ENCODE measurements at regions not wholly inside any gene's neighbourhood (a gene's known extent, or its start where the extent isn't known, plus 50 kb on each side); places are given as distances from the start of the nearest gene placed in this dataset.
A peak's percentile ranks its signal among the peaks of the same experiment; 100 is the strongest.

DNA sequence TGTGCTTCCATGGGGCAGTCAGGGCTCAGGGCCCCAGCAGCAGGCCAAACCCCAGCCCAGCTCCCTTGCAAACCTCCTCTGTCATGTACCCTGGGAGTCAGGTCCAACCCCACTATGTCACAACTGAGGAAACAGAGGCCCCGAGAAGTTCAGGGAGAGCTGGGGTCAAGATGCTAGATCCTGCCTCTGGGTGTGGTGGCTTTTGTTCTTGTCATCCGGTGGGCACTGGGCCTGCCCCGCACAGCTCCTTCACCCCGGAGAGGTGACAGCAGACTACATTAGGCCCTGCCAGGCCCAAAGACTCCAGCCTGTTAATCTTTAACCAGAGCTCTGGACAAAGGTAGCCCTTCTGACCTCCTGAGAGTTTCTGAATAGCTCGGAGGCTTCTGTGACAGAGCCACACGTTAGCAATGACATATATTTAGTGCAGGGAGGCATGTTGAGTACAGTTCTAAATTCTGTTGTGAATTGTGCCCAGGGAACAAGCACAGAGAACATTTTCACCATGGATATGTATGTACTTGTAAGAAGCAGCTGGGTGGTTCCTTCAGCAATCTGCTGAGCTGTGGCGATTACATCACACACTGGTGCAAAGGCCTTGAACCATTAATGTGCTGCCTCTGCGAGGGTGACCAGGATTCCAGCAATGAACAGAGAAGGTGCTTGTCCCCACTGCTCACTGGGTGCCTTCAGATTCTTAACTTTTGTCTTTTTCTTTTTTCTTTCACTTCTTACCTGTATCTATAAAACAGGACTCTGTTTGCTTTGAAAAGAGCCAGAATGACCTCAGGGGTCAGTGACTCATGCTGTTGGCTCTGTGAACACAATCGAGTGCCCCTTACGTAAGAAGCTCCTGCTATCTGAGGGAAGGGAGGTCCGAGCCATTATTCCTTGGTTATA lies 102.8 kb downstream of the RHOU start (continued):
- TF ChIP-seq SNRNP70 (IDR thresholded peaks at IDR 0.05; ENCODE audit: low read depth, low read length) (no peak), JUN (CRISPR knock-in tag; IDR thresholded peaks at IDR 0.05) (peak; percentile 93), BHLHE40 (IDR thresholded peaks at IDR 0.05; ENCODE audit: low read length) (no peak), ZNF264 (CRISPR knock-in tag; IDR thresholded peaks at IDR 0.05) (no peak; the same call in none of the 2 replicates), ARID2 (CRISPR knock-in tag; IDR thresholded peaks at IDR 0.05; ENCODE audit: borderline replicate concordance) (no peak), ZSCAN31 (CRISPR knock-in tag; IDR thresholded peaks at IDR 0.05; ENCODE audit: low read depth) (0 out of 2 replicates have a peak, but pooled peaks have one; percentile 28), SP140L (CRISPR knock-in tag; IDR thresholded peaks at IDR 0.05; ENCODE audit: borderline replicate concordance) (no peak), POLR2AphosphoS2 (IDR thresholded peaks at IDR 0.05; ENCODE audit: low read depth, low read length) (peak; percentile 59; the same call in 1 of the 2 replicates), REL (CRISPR knock-in tag; conservative IDR thresholded peaks at IDR 0.05) (no peak), ZNF121 (CRISPR knock-in tag; IDR thresholded peaks at IDR 0.05) (peak; percentile 7; the same call in 1 of the 2 replicates), SMARCC2 (IDR thresholded peaks at IDR 0.05) (no peak), HOXA5 (CRISPR knock-in tag; IDR thresholded peaks at IDR 0.05) (peak; percentile 65; the same call in 1 of the 2 replicates), KDM1A (CRISPR knock-in tag; IDR thresholded peaks at IDR 0.05) (no peak), TBL1XR1 (IDR thresholded peaks at IDR 0.05; ENCODE audit: borderline replicate concordance, low read length, partially characterized antibody) (peak; percentile 31), MYC (CRISPR knock-in tag; IDR thresholded peaks at IDR 0.05; ENCODE audit: borderline replicate concordance) (peak; percentile 52; the same call in 1 of the 2 replicates), ZNF383 (CRISPR knock-in tag; IDR thresholded peaks at IDR 0.05; ENCODE audit: borderline replicate concordance) (no peak), ONECUT2 (CRISPR knock-in tag; IDR thresholded peaks at IDR 0.05) (0 out of 2 replicates have a peak, but pooled peaks have one; percentile 31), STAT5B (CRISPR knock-in tag; IDR thresholded peaks at IDR 0.05) (no peak), ZSCAN21 (CRISPR knock-in tag; IDR thresholded peaks at IDR 0.05; ENCODE audit: borderline replicate concordance) (no peak), GZF1 (CRISPR knock-in tag; IDR thresholded peaks at IDR 0.05) (peak; percentile 19; the same call in 1 of the 2 replicates), ZFY (CRISPR knock-in tag; IDR thresholded peaks at IDR 0.05) (peak; percentile 93), SIX4 (CRISPR knock-in tag; IDR thresholded peaks at IDR 0.05) (no peak), ZBTB8A (CRISPR knock-in tag; IDR thresholded peaks at IDR 0.05; ENCODE audit: borderline replicate concordance, low read depth) (no peak)
- TF ChIP-seq, protein P1, sequence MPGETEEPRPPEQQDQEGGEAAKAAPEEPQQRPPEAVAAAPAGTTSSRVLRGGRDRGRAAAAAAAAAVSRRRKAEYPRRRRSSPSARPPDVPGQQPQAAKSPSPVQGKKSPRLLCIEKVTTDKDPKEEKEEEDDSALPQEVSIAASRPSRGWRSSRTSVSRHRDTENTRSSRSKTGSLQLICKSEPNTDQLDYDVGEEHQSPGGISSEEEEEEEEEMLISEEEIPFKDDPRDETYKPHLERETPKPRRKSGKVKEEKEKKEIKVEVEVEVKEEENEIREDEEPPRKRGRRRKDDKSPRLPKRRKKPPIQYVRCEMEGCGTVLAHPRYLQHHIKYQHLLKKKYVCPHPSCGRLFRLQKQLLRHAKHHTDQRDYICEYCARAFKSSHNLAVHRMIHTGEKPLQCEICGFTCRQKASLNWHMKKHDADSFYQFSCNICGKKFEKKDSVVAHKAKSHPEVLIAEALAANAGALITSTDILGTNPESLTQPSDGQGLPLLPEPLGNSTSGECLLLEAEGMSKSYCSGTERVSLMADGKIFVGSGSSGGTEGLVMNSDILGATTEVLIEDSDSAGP (CRISPR knock-in tag; IDR thresholded peaks at IDR 0.05; ENCODE audit: borderline replicate concordance), result peak; percentile 75; the same call in 1 of the 2 replicates
- TF ChIP-seq, protein P2, sequence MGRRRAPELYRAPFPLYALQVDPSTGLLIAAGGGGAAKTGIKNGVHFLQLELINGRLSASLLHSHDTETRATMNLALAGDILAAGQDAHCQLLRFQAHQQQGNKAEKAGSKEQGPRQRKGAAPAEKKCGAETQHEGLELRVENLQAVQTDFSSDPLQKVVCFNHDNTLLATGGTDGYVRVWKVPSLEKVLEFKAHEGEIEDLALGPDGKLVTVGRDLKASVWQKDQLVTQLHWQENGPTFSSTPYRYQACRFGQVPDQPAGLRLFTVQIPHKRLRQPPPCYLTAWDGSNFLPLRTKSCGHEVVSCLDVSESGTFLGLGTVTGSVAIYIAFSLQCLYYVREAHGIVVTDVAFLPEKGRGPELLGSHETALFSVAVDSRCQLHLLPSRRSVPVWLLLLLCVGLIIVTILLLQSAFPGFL (CRISPR knock-in tag; IDR thresholded peaks at IDR 0.05), result no peak
- TF ChIP-seq, protein P3, sequence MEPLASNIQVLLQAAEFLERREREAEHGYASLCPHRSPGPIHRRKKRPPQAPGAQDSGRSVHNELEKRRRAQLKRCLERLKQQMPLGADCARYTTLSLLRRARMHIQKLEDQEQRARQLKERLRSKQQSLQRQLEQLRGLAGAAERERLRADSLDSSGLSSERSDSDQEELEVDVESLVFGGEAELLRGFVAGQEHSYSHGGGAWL (CRISPR knock-in tag; IDR thresholded peaks at IDR 0.05), result 0 out of 2 replicates have a peak, but pooled peaks have one; percentile 22
- TF ChIP-seq, protein P4, sequence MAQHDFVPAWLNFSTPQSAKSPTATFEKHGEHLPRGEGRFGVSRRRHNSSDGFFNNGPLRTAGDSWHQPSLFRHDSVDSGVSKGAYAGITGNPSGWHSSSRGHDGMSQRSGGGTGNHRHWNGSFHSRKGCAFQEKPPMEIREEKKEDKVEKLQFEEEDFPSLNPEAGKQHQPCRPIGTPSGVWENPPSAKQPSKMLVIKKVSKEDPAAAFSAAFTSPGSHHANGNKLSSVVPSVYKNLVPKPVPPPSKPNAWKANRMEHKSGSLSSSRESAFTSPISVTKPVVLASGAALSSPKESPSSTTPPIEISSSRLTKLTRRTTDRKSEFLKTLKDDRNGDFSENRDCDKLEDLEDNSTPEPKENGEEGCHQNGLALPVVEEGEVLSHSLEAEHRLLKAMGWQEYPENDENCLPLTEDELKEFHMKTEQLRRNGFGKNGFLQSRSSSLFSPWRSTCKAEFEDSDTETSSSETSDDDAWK (CRISPR knock-in tag; IDR thresholded peaks at IDR 0.05), result no peak

Measured in HepG2 (cell line).